HG03039 (cell line): ENCODE measurements at regions not wholly inside any gene's neighbourhood (a gene's known extent, or its start where the extent isn't known, plus 50 kb on each side); places are given as distances from the start of the nearest gene placed in this dataset.

ENCODE experiments used
- ATAC-seq: cut with Tn5 transposase; IDR thresholded peaks from one replicate; pipeline ENCODE4 v1.9.1; 2021; ENCODE audit warnings: mild to moderate bottlenecking, moderate library complexity; ENCODE audit not compliant: unreplicated experiment

- ATAC-seq, result no peak
Observed at GRCh38 chr12:115208098-115208497, 524.1 kb upstream of the TBX3 start.

DNA sequence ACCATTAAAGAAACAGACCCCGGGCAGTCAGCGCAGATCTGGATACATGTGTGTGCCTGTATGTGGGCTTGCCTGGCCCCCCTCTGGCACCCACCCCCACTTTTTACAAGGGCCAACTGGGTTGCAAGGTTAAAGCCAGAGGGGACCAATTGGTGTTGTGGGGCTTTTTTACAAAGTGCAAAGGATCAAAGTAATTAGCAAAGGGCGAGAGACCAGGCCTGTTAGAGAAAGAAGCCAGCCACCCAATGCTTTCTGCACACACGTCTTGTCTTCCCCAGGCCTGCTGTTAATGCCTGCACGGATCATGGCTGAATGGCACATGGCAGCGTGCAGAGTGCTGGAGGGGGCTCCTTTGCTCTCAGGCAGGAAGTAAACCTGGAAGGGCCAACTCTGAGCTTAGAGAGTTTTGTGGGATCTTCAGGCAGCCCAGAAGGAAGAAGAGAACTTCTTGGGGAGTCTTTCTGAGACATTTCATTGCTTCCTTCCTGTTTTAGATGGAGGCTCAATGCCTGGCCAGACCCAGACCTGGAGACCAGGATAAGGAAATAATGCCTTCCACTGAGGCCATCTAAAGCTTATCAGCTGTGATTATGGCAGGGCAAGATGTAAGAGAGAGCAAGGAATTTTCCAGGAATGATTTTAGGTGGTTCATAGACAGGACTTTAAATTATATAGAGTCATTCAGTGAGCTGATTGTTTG, 523.4 kb upstream of the TBX3 start:
- no peak for ATAC-seq

- no peak for ATAC-seq
Observed at GRCh38 chr12:115206801-115207200, 522.8 kb upstream of the TBX3 start.

DNA sequence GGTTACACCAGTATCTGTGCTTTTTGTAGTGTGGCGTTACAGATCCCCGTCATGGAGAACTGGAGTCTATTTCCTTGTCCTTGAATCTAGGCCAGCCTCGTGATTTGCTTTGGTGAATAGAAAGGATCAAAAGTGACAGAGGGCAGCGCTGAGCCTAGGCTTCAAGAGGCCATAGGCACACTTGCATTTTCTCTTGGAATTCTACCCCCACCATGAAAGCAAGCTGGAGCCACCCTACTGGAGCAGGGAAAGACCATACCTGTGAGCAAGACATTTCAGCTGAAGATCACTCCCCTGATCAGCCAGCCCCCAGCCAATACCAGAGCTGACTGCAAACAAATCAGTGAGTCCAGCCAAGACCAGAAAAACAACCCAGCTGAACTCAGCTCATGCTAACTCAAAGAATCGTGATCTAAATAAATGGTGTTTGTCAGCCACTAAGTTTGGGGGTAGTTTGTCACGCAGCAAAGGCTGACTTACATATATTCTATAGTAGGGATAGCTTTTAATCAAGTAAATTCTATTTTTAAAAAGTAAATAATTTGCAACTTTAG, 521.9 kb upstream of the TBX3 start:
- ATAC-seq, result no peak

DNA sequence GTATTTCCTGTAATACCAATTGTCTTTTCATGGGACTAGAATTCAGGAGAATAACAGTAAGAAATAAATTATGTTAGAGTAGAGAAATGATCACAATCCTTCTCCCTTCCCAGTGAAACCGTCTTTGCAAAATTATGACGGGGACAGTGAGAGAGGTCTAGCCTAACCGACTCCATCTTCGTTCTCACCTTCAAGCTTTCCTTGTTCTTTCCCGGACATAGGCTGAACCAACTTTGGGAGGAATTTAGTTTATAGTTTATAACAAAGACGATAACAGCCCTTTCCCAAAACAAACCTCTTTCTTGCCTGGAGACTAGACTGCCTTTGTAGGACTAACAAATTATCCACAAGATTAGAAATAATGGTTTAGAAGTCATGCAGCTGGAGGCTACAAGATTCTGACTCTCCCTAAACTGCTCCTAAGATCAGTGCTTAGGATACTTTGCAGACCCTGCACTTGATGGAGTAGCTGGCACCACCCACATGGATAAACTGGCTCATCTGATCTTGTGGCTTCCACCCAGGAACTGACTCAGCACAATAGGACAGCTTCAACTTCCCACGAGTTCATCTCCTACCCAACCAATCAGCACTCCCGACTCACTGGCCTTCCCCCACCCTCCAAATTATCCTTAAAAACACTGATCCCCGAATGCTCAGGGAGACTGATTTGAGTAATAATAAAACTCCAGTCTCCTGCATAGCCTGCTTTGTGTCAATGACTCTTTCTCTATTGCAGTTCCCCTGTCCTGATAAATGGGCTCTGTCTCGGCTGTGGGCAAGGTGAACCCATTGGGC, 521.2 kb upstream of the TBX3 start:
- no peak for ATAC-seq

DNA sequence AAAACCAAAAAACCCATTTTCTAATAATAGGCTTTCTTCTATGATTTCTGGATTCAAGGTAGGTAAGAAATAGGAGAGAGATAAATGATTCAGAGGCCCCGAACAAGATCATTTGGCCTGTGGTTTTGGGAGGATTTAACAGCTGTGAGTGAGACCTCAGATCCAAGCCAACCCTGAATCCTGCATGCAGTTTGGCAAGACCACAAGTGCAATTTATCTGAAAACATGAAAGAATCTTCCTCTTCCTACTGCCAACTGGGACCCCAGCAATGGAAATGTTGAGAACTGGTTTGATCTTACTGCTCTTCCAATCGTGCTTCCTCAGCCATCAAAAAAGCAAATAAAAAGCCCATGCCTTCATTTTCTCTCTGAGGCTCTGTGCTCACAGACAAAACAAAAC, 519.7 kb upstream of the TBX3 start:
- no peak for ATAC-seq

DNA sequence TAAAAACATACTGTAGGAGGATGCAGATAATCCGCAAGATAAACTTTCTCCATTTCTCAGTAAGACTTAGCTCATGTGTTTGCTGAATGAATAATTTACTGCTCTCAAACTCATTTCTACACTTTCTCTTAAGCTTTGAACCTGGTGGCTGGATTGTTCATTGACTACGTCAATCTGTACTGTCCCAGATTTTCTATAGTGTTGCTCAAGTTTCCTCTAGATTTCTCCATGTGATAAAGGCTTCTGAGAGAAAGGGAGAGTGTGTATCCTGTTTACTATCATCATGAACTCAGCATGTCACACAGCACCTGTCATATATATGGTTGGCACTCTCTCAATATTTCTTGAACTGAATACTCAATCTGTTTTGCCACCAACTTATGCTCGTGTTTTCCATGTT, 518.0 kb upstream of the TBX3 start:
- no peak for ATAC-seq

DNA sequence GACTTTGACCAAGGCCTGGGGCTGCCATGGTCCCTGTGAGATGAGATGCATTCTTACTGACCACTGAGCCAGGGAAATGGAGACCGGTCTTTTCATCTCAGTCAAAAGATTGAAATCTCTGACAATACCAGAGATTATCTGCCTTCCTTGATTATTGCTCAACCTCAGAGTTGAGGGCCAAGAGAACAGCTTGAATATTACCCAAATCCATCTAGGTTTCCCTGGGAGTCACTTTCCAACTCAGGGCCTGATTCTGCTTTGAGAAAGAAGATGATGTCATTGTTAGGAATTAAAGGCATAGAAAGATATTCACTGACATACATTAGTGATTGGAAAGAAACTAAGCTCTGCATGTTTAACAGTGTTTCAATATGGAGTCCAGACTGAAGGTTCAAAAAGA, 515.9 kb upstream of the TBX3 start:
- ATAC-seq, result no peak

DNA sequence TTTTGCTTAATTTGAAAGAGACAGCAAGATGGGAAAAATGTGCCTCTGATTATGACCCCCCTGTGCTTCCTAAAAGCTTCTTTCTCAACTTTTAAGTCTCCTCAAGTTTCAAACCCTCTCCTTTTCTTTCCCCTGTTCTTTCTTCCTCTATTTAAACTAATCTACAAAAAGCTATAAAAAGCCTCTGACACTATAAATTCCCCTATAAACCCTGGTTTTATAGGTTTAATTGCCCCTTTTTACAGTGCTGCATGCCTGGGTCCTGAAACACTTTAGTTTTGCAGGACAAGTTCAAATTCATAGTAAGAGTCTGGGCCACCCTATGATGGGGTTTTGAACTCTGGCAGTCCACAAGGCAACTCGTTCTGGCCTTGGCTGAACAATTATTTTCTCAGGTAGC, 510.9 kb upstream of the TBX3 start:
- ATAC-seq, result no peak

DNA sequence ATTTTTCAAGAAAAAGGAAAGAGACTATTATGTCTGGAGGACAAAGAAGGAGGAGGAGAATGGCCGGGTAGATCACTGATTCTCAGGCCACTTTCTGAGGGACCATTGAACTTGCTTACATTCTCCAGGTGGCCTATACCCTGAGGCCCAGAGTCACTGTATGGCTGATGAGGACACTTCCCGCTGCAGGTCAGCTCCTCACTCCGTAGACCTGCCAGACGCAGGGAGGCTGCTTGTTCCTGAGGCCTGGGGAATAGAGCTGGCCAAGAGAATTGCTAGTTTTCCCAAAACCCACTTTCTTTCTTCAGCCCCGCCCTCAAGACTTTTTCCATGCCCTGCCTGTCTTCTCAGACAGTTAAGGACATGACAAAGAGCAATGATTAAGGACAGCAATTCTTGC, 510.5 kb upstream of the TBX3 start:
- no peak for ATAC-seq

- ATAC-seq, result no peak
Observed at GRCh38 chr12:115191342-115191741, 507.4 kb upstream of the TBX3 start.

GRCh38 chr12:115190010-115190770, 506.2 kb upstream of the TBX3 start:
- ATAC-seq, result no peak

DNA sequence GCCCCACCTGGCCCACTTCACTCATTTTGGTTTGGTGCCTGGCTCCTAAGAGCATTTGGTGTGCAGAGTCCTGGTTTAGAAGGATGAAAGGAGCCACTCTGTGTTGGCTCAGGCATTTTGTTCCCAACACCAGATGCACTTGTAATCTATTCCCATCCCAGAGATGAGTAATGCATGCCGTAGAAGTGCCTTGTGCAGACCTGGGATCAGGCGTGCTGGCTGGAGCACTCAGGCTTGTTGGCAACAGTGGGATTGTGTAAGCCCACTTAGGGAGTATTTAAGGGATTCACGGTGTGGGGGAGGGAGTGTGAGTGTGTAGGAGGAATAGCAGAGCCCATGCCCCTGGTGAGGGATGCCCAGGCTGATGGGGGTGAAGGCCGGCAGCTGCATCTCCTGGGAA, 501.5 kb upstream of the TBX3 start:
- no peak for ATAC-seq

DNA sequence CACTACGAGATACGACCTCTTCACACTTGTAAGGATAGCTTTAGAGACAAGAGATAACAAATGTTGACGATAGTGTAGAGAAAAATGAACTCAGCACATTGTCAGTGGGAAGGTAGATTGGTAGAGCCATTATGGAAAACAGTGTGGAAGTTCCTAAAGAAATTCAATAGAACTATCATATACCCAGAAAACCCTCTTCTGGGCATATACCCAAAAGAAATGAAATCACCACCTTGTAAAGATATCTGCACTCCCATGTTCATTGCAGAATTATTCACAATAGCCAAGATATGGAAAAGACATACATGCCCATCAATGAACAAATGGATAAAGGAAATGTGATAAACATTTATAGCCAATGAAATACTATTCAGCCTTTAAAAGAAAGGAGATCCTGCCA, 499.8 kb upstream of the TBX3 start:
- ATAC-seq, result no peak

- ATAC-seq, result no peak
Observed at GRCh38 chr12:115177899-115178298, 493.9 kb upstream of the TBX3 start.

DNA sequence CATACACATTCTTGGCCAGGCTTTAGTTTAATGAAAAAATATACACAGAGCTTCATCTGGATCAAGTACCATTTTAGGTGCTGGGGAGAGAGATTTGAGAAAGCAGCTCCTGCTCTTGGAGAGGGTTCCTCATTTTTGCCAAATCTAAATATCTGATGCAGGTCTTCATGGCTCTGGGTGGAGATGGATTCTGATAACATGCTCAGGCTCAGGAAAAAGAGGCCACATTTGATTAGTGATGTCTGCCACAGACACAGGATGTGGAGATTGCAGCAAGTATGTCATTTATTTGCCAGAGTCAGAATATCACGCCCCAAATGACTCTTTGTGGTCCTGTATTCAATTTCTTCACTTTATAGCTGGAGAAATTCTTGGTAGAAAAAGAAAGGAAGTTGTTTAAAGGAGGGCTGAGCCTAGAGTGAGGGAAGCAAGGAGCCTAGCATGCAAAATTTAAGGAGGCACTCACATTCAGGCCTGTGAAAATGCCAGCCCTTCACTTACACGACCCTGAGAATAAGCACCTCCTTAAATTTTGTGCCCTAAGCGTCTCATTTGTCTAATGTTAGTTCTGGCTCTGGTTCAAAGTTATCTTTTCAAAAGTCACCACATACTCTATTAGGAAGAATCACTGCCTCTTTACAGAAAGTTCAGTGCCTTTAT, 492.9 kb upstream of the TBX3 start:
- ATAC-seq, result no peak

DNA sequence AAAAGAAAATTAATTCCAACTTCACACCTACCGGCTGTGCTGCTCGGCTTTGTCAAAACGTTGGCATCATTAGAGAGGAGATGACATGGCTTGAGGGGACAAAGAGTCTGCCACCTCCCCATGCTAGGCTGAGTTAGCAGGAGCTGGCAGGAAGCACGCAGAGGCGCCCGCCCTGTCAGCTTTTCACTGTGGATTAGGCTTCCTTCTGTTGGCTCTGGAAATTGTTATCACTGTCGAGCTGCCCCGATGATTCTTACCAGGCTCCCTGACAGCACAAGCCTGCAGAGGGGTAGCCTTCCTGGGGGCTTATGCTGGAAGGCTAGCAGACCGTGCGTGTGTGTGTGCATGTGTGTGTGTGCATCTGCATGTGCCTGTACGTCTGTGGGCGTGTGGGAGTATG, 490.9 kb upstream of the TBX3 start:
- no peak for ATAC-seq

GRCh38 chr12:115172521-115172920, 488.5 kb upstream of the TBX3 start:
- no peak for ATAC-seq

- no peak for ATAC-seq
Observed at GRCh38 chr12:115169981-115170380, 486.0 kb upstream of the TBX3 start.

GRCh38 chr12:115166698-115167315, 482.8 kb upstream of the TBX3 start:
- ATAC-seq, result no peak

- no peak for ATAC-seq
Observed at GRCh38 chr12:115163710-115164109, 479.7 kb upstream of the TBX3 start.
